K562 (cell line): ENCODE measurements at regions not wholly inside any gene's neighbourhood (a gene's known extent, or its start where the extent isn't known, plus 50 kb on each side); places are given as distances from the start of the nearest gene placed in this dataset.

Experiments used
- ATF1 ChIP-seq, 2 experiments: fragments of 450-650 bp in 1 of 2; IDR thresholded peaks; 2 replicates each; pipeline ENCODE4 v1.6.1; 2016; ENCODE audit warnings: missing compliant biosample characterization in 1 of 2, missing genetic modification characterization in 1 of 2
- E2F3 ChIP-seq: fragments of 250-450 bp; sonication (Bioruptor Pico); IDR thresholded peaks from 2 replicates; pipeline ENCODE4 v1.4.0; 2020; ENCODE audit warnings: mild to moderate bottlenecking
- EP300 ChIP-seq: IDR thresholded peaks from 2 replicates; pipeline ENCODE4 v1.6.1; 2012; ENCODE audit warnings: low read length, improper control_type of control experiment
- HNRNPUL1 ChIP-seq: fragments of 200-400 bp; formaldehyde crosslinking; IDR thresholded peaks from 2 replicates; pipeline ENCODE4 v1.6.1; 2017; ENCODE audit warnings: low read length
- L3MBTL2 ChIP-seq: fragments of 450-650 bp; IDR thresholded peaks from 2 replicates; pipeline ENCODE4 v1.6.1; 2016; ENCODE audit warnings: mild to moderate bottlenecking, moderate library complexity
- NFIC ChIP-seq: fragments of 450-650 bp; IDR thresholded peaks from 2 replicates; pipeline ENCODE4 v1.6.1; 2017; ENCODE audit warnings: mild to moderate bottlenecking, inconsistent platforms
- SAFB2 ChIP-seq: fragments of 200-400 bp; formaldehyde crosslinking; IDR thresholded peaks from 2 replicates; pipeline ENCODE4 v1.6.1; 2018; ENCODE audit warnings: borderline replicate concordance, low read length, low read depth, moderate library complexity; ENCODE audit not compliant: severe bottlenecking
- SRSF7 ChIP-seq: fragments of 200-400 bp; formaldehyde crosslinking; optimal IDR thresholded peaks from 2 replicates; pipeline ENCODE3; 2017; ENCODE audit warnings: mild to moderate bottlenecking, low read depth, low read length
- TAF15 ChIP-seq: fragments of 200-400 bp; formaldehyde crosslinking; IDR thresholded peaks from 2 replicates; pipeline ENCODE4 v1.6.1; 2017; ENCODE audit warnings: mild to moderate bottlenecking, low read depth, low read length, moderate library complexity
- TEAD4 ChIP-seq, 2 experiments: sonication (generic) in 1 of 2; formaldehyde crosslinking in 1 of 2; IDR thresholded peaks; 2 replicates each; pipeline versions ENCODE4 v1.6.1 to v1.8.0; 2012 to 2022; ENCODE audit warnings: borderline replicate concordance in 1 of 2, inconsistent platforms in 1 of 2, low read length in 1 of 2, mild to moderate bottlenecking in 1 of 2, missing genetic modification reagents in 1 of 2
- XRCC5 ChIP-seq: fragments of 200-400 bp; formaldehyde crosslinking; IDR thresholded peaks from 2 replicates; pipeline ENCODE4 v1.6.1; 2017; ENCODE audit warnings: low read depth, mild to moderate bottlenecking, low read length
- ZBTB7A ChIP-seq: IDR thresholded peaks from 2 replicates; pipeline ENCODE4 v1.6.1; 2011; ENCODE audit warnings: low read depth, mild to moderate bottlenecking, low read length, moderate library complexity, borderline replicate concordance; ENCODE audit not compliant: control insufficient read depth
- ZNF384 ChIP-seq: IDR thresholded peaks from 2 replicates; pipeline ENCODE4 v1.6.1; 2012; ENCODE audit warnings: low read depth, low read length, improper control_type of control experiment
- TF ChIP-seq, protein P1 (sequence below): fragments of 250-450 bp; sonication (Bioruptor Pico); IDR thresholded peaks from 2 replicates; pipeline ENCODE4 v1.4.0; 2020
- TF ChIP-seq, protein P2 (sequence below): IDR thresholded peaks from 2 replicates; pipeline ENCODE4 v1.6.1; 2012; ENCODE audit warnings: low read depth, low read length, improper control_type of control experiment, borderline replicate concordance
- TF ChIP-seq, protein P3 (sequence below), 2 experiments: fragments of 450-650 bp in 1 of 2; sonication (generic) in 1 of 2; formaldehyde crosslinking in 1 of 2; IDR thresholded peaks in 1 of 2; conservative IDR thresholded peaks in 1 of 2; 2 replicates each; pipeline versions ENCODE4 v1.6.1 to v1.8.1; 2016 to 2023; ENCODE audit warnings: mild to moderate bottlenecking in 2 of 2, moderate library complexity in 2 of 2, inconsistent platforms in 1 of 2, missing genetic modification reagents in 1 of 2
- TF ChIP-seq, protein P4 (sequence below), 2 experiments: fragments of 450-650 bp in 1 of 2; sonication (generic) in 1 of 2; formaldehyde crosslinking; conservative IDR thresholded peaks; 2 replicates each; pipeline versions ENCODE4 v1.4.0 to v1.8.1; 2020 to 2022; ENCODE audit warnings: mild to moderate bottlenecking in 1 of 2, missing genetic modification reagents in 1 of 2
- TF ChIP-seq, protein P5 (sequence below), 2 experiments: fragments of 450-650 bp; conservative IDR thresholded peaks; 2 replicates each; pipeline ENCODE4 v1.6.1; 2017; ENCODE audit warnings: mild to moderate bottlenecking in 2 of 2, moderate library complexity in 2 of 2

DNA sequence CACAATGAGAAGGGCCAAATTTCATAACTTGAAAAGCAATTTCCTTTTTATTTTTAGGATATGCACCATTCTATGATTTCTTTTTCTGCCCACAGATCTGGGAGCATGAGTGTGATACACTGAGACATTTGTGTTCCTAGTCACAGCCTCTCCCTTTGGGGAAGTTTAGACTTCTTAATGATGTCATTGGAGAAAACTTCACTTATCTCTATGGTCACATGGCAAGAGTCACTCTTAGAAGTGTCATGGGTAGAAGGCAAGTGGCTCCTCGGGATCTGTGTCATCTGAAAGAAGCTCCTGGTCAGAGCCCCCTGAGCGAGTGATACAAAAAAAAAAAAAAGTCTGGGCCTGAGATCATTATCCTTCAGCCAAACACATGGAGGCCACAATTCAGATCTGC is 62.5 kb upstream of the LGALSL start (continued):
- TF ChIP-seq ATF1 (CRISPR knock-in tag; IDR thresholded peaks at IDR 0.05) (no peak), ATF1 (tag; IDR thresholded peaks at IDR 0.05) (peak; percentile 49; the same call in 1 of the 2 replicates), L3MBTL2 (peak; percentile 52; the same call in 1 of the 2 replicates), XRCC5 (no peak), TEAD4 (IDR thresholded peaks at IDR 0.05; ENCODE audit: low read length) (peak; percentile 49; the same call in 1 of the 2 replicates), TEAD4 (CRISPR knock-in tag; IDR thresholded peaks at IDR 0.05; ENCODE audit: borderline replicate concordance) (no peak), TAF15 (no peak), ZBTB7A (no peak), E2F3 (CRISPR knock-in tag) (no peak), EP300 (peak; percentile 27; the same call in 1 of the 2 replicates), SAFB2 (no peak), NFIC (no peak), ZNF384 (peak; percentile 84), SRSF7 (no peak), HNRNPUL1 (no peak)
- TF ChIP-seq, protein P1, sequence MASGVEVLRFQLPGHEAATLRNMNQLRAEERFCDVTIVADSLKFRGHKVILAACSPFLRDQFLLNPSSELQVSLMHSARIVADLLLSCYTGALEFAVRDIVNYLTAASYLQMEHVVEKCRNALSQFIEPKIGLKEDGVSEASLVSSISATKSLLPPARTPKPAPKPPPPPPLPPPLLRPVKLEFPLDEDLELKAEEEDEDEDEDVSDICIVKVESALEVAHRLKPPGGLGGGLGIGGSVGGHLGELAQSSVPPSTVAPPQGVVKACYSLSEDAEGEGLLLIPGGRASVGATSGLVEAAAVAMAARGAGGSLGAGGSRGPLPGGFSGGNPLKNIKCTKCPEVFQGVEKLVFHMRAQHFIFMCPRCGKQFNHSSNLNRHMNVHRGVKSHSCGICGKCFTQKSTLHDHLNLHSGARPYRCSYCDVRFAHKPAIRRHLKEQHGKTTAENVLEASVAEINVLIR (CRISPR knock-in tag): no peak
- TF ChIP-seq, protein P2, sequence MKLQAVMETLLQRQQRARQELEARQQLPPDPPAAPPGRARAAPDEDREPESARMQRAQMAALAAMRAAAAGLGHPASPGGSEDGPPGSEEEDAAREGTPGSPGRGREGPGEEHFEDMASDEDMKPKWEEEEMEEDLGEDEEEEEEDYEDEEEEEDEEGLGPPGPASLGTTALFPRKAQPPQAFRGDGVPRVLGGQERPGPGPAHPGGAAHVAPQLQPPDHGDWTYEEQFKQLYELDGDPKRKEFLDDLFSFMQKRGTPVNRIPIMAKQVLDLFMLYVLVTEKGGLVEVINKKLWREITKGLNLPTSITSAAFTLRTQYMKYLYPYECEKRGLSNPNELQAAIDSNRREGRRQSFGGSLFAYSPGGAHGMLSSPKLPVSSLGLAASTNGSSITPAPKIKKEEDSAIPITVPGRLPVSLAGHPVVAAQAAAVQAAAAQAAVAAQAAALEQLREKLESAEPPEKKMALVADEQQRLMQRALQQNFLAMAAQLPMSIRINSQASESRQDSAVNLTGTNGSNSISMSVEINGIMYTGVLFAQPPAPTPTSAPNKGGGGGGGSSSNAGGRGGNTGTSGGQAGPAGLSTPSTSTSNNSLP: no peak
- TF ChIP-seq, protein P3, sequence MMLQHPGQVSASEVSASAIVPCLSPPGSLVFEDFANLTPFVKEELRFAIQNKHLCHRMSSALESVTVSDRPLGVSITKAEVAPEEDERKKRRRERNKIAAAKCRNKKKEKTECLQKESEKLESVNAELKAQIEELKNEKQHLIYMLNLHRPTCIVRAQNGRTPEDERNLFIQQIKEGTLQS (IDR thresholded peaks at IDR 0.05): peak; percentile 84
- TF ChIP-seq, protein P3 (CRISPR knock-in tag; conservative IDR thresholded peaks at IDR 0.05): no peak
- TF ChIP-seq, protein P4, sequence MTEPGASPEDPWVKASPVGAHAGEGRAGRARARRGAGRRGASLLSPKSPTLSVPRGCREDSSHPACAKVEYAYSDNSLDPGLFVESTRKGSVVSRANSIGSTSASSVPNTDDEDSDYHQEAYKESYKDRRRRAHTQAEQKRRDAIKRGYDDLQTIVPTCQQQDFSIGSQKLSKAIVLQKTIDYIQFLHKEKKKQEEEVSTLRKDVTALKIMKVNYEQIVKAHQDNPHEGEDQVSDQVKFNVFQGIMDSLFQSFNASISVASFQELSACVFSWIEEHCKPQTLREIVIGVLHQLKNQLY (CRISPR knock-in tag; conservative IDR thresholded peaks at IDR 0.05): no peak
- TF ChIP-seq, protein P5, sequence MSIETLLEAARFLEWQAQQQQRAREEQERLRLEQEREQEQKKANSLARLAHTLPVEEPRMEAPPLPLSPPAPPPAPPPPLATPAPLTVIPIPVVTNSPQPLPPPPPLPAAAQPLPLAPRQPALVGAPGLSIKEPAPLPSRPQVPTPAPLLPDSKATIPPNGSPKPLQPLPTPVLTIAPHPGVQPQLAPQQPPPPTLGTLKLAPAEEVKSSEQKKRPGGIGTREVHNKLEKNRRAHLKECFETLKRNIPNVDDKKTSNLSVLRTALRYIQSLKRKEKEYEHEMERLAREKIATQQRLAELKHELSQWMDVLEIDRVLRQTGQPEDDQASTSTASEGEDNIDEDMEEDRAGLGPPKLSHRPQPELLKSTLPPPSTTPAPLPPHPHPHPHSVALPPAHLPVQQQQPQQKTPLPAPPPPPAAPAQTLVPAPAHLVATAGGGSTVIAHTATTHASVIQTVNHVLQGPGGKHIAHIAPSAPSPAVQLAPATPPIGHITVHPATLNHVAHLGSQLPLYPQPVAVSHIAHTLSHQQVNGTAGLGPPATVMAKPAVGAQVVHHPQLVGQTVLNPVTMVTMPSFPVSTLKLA (conservative IDR thresholded peaks at IDR 0.05): no peak
